H1 (cell line): ENCODE measurements at regions not wholly inside any gene's neighbourhood (a gene's known extent, or its start where the extent isn't known, plus 50 kb on each side); places are given as distances from the start of the nearest gene placed in this dataset.

Experiments used
- CTCF ChIP-seq, 3 experiments: IDR thresholded peaks; 1 replicate in 2 of 3; 2 replicates in 1 of 3; pipeline versions ENCODE4 v1.5.1 to v1.6.1; 2011; ENCODE audit warnings: low read length in 3 of 3, mild to moderate bottlenecking in 3 of 3, inconsistent platforms in 2 of 3, low read depth in 1 of 3, moderate library complexity in 1 of 3; ENCODE audit not compliant: insufficient read depth in 1 of 3; ENCODE audit errors: control extremely low read depth in 1 of 3
- E2F6 ChIP-seq: IDR thresholded peaks from 2 replicates; pipeline ENCODE4 v1.6.1; 2012; ENCODE audit warnings: inconsistent platforms
- EP300 ChIP-seq, 2 experiments: IDR thresholded peaks; 1 replicate in 1 of 2; 2 replicates in 1 of 2; pipeline ENCODE4 v1.6.1; 2011 to 2012; ENCODE audit warnings: low read depth in 2 of 2, low read length in 2 of 2, mild to moderate bottlenecking in 2 of 2, borderline replicate concordance in 1 of 2, inconsistent platforms in 1 of 2, moderate library complexity in 1 of 2
- EZH2 ChIP-seq: fragments of 200-600 bp; sonication (generic); IDR thresholded peaks from 2 replicates; pipeline ENCODE4 v1.7.1; 2012; ENCODE audit warnings: low read depth, mild to moderate bottlenecking, moderate library complexity, low read length, inconsistent platforms; ENCODE audit not compliant: severe bottlenecking
- JUN ChIP-seq: IDR thresholded peaks from 2 replicates; pipeline ENCODE4 v1.6.1; 2011; ENCODE audit warnings: low read depth, mild to moderate bottlenecking, improper control_type of control experiment, low read length
- POLR2A ChIP-seq, 2 experiments: IDR thresholded peaks; 1 replicate in 1 of 2; 2 replicates in 1 of 2; pipeline ENCODE4 v1.6.1; 2011; ENCODE audit warnings: low read depth in 2 of 2, low read length in 2 of 2, mild to moderate bottlenecking in 2 of 2; ENCODE audit errors: control extremely low read depth in 1 of 2
- POLR2AphosphoS5 ChIP-seq: IDR thresholded peaks from 2 replicates; pipeline ENCODE4 v1.6.1; 2011; ENCODE audit warnings: low read depth, low read length
- RFX5 ChIP-seq: IDR thresholded peaks from 2 replicates; pipeline ENCODE4 v1.6.1; 2011; ENCODE audit warnings: low read depth, low read length, improper control_type of control experiment, borderline replicate concordance
- SUZ12 ChIP-seq: fragments of 200-600 bp; sonication (generic); IDR thresholded peaks from 2 replicates; pipeline ENCODE4 v1.6.1; 2012; ENCODE audit warnings: mild to moderate bottlenecking, inconsistent platforms, low read length, moderate library complexity, mixed read lengths
- TAF7 ChIP-seq: optimal IDR thresholded peaks from 2 replicates; pipeline ENCODE3; 2011; ENCODE audit warnings: low read depth, mild to moderate bottlenecking, inconsistent platforms, low read length, moderate library complexity, borderline replicate concordance
- TCF12 ChIP-seq: IDR thresholded peaks from 2 replicates; pipeline ENCODE4 v1.6.1; 2011; ENCODE audit warnings: low read depth, mild to moderate bottlenecking, low read length
- ZNF274 ChIP-seq: IDR thresholded peaks from 2 replicates; pipeline ENCODE4 v1.7.0; 2012; ENCODE audit warnings: low read length, borderline replicate concordance; ENCODE audit errors: extremely low read depth

GRCh38 chr6:4338884-4339283 lies 203.5 kb upstream of the ECI2 start:
- TF ChIP-seq CTCF (IDR thresholded peaks at IDR 0.05; ENCODE audit: control extremely low read depth in 1 of 3, insufficient read depth in 1 of 3, low read depth in 1 of 3, low read length in 3 of 3) (no peak), ZNF274 (no peak), RFX5 (no peak), EP300 (IDR thresholded peaks at IDR 0.05; ENCODE audit: borderline replicate concordance in 1 of 2, low read depth in 2 of 2, low read length in 2 of 2) (no peak), E2F6 (no peak), SUZ12 (no peak), TAF7 (no peak), POLR2AphosphoS5 (no peak), TCF12 (no peak), JUN (no peak), POLR2A (IDR thresholded peaks at IDR 0.05; ENCODE audit: control extremely low read depth in 1 of 2, low read depth in 2 of 2, low read length in 2 of 2) (no peak), EZH2 (no peak)
